GM21381 (cell line): ENCODE measurements at regions not wholly inside any gene's neighbourhood (a gene's known extent, or its start where the extent isn't known, plus 50 kb on each side); places are given as distances from the start of the nearest gene placed in this dataset.

Experiments used
- ATAC-seq: cut with Tn5 transposase; IDR thresholded peaks from one replicate; pipeline ENCODE4 v1.9.1; 2021; ENCODE audit warnings: mild to moderate bottlenecking, moderate library complexity; ENCODE audit not compliant: unreplicated experiment

DNA sequence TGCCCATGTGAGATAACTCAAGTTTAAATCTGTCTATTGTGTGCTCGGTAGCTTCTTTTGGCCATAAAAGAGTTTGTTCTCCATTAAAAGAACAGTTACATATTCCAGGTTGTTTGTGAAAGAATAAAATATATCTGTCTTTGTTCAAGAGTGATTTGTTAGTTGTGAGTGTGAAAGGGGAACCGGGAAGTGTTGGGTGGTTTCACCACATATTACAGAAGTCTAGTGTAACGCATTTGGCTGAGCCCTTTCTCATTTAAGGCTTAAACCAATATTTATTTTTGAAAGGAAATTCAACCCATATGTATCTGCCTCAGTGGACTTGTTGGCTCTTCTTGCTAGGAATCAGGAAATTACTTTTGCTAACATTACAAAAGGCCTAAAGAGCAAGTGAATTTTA lies 54.1 kb upstream of the DMRTA1 start:
- no peak for ATAC-seq

DNA sequence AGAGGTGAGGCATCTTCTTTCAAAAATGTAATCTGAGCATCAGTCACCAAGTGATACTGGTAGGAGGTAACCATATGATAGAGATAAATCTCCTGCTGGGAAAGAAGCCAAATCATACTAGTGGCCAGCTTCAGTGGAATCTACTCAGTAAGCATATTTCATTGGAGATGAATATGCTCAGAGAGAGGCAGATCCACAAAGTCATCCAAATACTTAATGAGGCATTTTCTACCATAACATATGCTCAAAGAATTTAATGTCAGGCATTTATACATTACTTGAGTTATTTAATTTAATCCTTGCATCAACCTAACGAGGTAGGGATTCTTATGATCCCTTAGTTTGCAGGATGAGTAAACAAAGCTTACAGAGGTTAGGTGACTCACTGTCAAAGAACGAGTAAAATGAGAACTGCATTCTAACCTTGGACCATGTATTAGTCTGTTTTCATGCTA lies 50.9 kb upstream of the DMRTA1 start:
- ATAC-seq, result no peak
